Breast epithelium (tissue), 3 donors: ENCODE measurements at regions not wholly inside any gene's neighbourhood (a gene's known extent, or its start where the extent isn't known, plus 50 kb on each side); places are given as distances from the start of the nearest gene placed in this dataset.

Experiments
- POLR2A ChIP-seq: fragments of 450-650 bp; IDR thresholded peaks from one replicate; pipeline ENCODE4 v1.6.1; 2016; ENCODE audit warnings: antibody characterized with exemption, mild to moderate bottlenecking, moderate library complexity
- TF ChIP-seq, protein P1 (sequence below), 3 donors: fragments of 450-650 bp; IDR thresholded peaks; one replicate each; pipeline ENCODE4 v1.5.1; 2016 to 2017; ENCODE audit warnings: antibody characterized with exemption in 3 of 3, mild to moderate bottlenecking in 3 of 3, moderate library complexity in 3 of 3

DNA sequence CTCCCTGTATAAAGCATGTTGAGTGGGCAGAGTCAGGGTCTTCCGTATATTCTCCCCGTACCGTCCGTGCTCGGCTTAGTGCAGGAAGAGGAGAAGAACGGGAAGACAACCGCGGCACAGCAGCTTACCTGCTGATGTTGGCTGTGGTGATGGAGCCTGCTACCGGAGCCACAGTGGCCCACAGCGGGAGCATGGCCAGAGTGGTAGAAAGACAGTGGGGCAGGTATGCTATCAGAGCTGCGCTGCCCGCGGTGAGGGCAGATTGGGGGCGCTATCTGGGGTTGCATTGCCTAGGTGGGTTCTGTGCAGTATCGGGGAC, 120.7 kb upstream of the VPREB1 start:
- TF ChIP-seq POLR2A: no peak
- TF ChIP-seq, protein P1, sequence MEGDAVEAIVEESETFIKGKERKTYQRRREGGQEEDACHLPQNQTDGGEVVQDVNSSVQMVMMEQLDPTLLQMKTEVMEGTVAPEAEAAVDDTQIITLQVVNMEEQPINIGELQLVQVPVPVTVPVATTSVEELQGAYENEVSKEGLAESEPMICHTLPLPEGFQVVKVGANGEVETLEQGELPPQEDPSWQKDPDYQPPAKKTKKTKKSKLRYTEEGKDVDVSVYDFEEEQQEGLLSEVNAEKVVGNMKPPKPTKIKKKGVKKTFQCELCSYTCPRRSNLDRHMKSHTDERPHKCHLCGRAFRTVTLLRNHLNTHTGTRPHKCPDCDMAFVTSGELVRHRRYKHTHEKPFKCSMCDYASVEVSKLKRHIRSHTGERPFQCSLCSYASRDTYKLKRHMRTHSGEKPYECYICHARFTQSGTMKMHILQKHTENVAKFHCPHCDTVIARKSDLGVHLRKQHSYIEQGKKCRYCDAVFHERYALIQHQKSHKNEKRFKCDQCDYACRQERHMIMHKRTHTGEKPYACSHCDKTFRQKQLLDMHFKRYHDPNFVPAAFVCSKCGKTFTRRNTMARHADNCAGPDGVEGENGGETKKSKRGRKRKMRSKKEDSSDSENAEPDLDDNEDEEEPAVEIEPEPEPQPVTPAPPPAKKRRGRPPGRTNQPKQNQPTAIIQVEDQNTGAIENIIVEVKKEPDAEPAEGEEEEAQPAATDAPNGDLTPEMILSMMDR (IDR thresholded peaks at IDR 0.05): no peak
